ENCODE measurements at regions not wholly inside any gene's neighbourhood (a gene's known extent, or its start where the extent isn't known, plus 50 kb on each side); places are given as distances from the start of the nearest gene placed in this dataset.

DNA sequence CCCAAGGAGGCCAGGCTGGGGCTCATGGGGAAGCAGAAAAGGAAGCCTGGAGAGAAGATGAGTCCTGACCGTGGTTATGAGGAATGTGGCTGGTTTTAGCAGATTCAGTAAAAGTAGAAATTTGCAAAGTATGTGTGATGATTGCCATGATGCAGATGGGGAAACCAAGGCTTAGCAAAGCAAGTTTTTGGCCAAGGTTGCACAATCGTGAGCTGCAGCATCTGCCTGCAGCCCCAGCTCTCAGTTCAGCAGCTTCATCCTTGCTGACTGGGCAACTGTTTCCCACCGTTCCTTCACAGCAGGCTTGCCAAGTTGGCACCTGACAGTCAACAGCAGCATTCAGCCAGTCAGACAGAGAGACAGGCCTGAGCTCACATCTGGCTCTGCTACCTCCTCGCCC is 656.7 kb downstream of the MED13L start:
- Histone ChIP-seq H3K4me3 (ENCODE audit: low read length) (no peak overlapping the region), H3K36me3 (ENCODE audit: insufficient read depth, low read length) (no peaks in the 10 kb centered on the region), H3K27me3 (ENCODE audit: insufficient read depth, low read depth, low read length) (no peaks in the 10 kb centered on the region), H4K20me1 (ENCODE audit: insufficient read depth) (no peaks in the 10 kb centered on the region), H3F3A (ENCODE audit: insufficient read depth, low read length, poor library complexity, severe bottlenecking) (no peaks in the 10 kb centered on the region), H3K27ac (ENCODE audit: low read length) (no peak overlapping the region), H3K9me3 (ENCODE audit: low read length) (no peaks in the 10 kb centered on the region), H2AFZ (ENCODE audit: low read depth, low read length) (no peak overlapping the region), H3K79me2 (replicated peaks; ENCODE audit: insufficient read depth, low read length) (no peaks in the 10 kb centered on the region), H3K9ac (ENCODE audit: low read length) (no peak overlapping the region), H3K4me2 (ENCODE audit: low read length) (no peak overlapping the region), H3K9me2 (ENCODE audit: insufficient read depth, low read length) (no peaks in the 10 kb centered on the region)
- TF ChIP-seq EZH2 (IDR thresholded peaks at IDR 0.05; ENCODE audit: borderline replicate concordance, insufficient read depth, low read length, poor library complexity, severe bottlenecking) (no peak), MXI1 (conservative IDR thresholded peaks at IDR 0.05; ENCODE audit: poor library complexity, severe bottlenecking) (no peak), POLR2AphosphoS5 (IDR thresholded peaks at IDR 0.05) (no peak), RAD21 (conservative IDR thresholded peaks at IDR 0.05) (no peak), SMC3 (conservative IDR thresholded peaks at IDR 0.05; ENCODE audit: poor library complexity) (no peak), EP300 (conservative IDR thresholded peaks at IDR 0.05; ENCODE audit: poor library complexity, severe bottlenecking) (no peak), TAF1 (IDR thresholded peaks at IDR 0.05; ENCODE audit: low read depth) (no peak)
- TF ChIP-seq, protein P1, sequence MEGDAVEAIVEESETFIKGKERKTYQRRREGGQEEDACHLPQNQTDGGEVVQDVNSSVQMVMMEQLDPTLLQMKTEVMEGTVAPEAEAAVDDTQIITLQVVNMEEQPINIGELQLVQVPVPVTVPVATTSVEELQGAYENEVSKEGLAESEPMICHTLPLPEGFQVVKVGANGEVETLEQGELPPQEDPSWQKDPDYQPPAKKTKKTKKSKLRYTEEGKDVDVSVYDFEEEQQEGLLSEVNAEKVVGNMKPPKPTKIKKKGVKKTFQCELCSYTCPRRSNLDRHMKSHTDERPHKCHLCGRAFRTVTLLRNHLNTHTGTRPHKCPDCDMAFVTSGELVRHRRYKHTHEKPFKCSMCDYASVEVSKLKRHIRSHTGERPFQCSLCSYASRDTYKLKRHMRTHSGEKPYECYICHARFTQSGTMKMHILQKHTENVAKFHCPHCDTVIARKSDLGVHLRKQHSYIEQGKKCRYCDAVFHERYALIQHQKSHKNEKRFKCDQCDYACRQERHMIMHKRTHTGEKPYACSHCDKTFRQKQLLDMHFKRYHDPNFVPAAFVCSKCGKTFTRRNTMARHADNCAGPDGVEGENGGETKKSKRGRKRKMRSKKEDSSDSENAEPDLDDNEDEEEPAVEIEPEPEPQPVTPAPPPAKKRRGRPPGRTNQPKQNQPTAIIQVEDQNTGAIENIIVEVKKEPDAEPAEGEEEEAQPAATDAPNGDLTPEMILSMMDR (IDR thresholded peaks at IDR 0.05; ENCODE audit: poor library complexity, severe bottlenecking): no peak
- TF ChIP-seq, protein P2, sequence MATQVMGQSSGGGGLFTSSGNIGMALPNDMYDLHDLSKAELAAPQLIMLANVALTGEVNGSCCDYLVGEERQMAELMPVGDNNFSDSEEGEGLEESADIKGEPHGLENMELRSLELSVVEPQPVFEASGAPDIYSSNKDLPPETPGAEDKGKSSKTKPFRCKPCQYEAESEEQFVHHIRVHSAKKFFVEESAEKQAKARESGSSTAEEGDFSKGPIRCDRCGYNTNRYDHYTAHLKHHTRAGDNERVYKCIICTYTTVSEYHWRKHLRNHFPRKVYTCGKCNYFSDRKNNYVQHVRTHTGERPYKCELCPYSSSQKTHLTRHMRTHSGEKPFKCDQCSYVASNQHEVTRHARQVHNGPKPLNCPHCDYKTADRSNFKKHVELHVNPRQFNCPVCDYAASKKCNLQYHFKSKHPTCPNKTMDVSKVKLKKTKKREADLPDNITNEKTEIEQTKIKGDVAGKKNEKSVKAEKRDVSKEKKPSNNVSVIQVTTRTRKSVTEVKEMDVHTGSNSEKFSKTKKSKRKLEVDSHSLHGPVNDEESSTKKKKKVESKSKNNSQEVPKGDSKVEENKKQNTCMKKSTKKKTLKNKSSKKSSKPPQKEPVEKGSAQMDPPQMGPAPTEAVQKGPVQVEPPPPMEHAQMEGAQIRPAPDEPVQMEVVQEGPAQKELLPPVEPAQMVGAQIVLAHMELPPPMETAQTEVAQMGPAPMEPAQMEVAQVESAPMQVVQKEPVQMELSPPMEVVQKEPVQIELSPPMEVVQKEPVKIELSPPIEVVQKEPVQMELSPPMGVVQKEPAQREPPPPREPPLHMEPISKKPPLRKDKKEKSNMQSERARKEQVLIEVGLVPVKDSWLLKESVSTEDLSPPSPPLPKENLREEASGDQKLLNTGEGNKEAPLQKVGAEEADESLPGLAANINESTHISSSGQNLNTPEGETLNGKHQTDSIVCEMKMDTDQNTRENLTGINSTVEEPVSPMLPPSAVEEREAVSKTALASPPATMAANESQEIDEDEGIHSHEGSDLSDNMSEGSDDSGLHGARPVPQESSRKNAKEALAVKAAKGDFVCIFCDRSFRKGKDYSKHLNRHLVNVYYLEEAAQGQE (IDR thresholded peaks at IDR 0.05; ENCODE audit: borderline replicate concordance): no peak

DNA sequence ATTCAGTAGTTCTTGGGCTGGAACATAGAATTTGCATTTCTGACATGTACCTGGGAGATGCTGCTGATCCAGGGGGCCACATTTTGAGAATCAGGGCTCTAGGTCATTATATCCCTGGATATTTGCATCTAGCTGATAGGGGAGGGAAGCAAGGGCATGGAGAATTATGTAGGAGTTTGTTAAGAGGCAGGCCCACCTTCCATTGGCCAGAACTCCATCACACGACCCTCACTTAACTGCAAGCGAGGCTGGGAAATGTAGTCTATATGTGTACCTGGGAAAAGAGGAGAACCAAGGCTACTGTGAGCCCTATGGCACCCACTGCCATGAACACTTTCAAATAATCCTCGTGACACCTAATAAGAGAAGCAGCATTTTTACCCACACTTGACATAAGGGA is 657.6 kb downstream of the MED13L start:
- Histone ChIP-seq H3K4me2 (ENCODE audit: low read length) (no peak overlapping the region), H3K9me3 (ENCODE audit: low read length) (no peaks in the 10 kb centered on the region), H2AFZ (ENCODE audit: low read depth, low read length) (no peak overlapping the region), H3K27me3 (ENCODE audit: insufficient read depth, low read depth, low read length) (no peaks in the 10 kb centered on the region), H3K9ac (ENCODE audit: low read length) (no peak overlapping the region), H3K79me2 (replicated peaks; ENCODE audit: insufficient read depth, low read length) (no peaks in the 10 kb centered on the region), H3K36me3 (ENCODE audit: insufficient read depth, low read length) (no peaks in the 10 kb centered on the region), H3K27ac (ENCODE audit: low read length) (no peak overlapping the region), H3F3A (ENCODE audit: insufficient read depth, low read length, poor library complexity, severe bottlenecking) (no peaks in the 10 kb centered on the region), H4K20me1 (ENCODE audit: insufficient read depth) (no peaks in the 10 kb centered on the region), H3K9me2 (ENCODE audit: insufficient read depth, low read length) (no peaks in the 10 kb centered on the region), H3K4me3 (ENCODE audit: low read length) (no peak overlapping the region)
- TF ChIP-seq TAF1 (IDR thresholded peaks at IDR 0.05; ENCODE audit: low read depth): no peak
- no peak for TF ChIP-seq EZH2 (IDR thresholded peaks at IDR 0.05; ENCODE audit: borderline replicate concordance, insufficient read depth, low read length, poor library complexity, severe bottlenecking)
- no peak for TF ChIP-seq EP300 (conservative IDR thresholded peaks at IDR 0.05; ENCODE audit: poor library complexity, severe bottlenecking)
- no peak for TF ChIP-seq RAD21 (conservative IDR thresholded peaks at IDR 0.05)
- no peak for TF ChIP-seq MXI1 (conservative IDR thresholded peaks at IDR 0.05; ENCODE audit: poor library complexity, severe bottlenecking)
- TF ChIP-seq SMC3 (conservative IDR thresholded peaks at IDR 0.05; ENCODE audit: poor library complexity): no peak
- no peak for TF ChIP-seq POLR2AphosphoS5 (IDR thresholded peaks at IDR 0.05)
- TF ChIP-seq, protein P2 (IDR thresholded peaks at IDR 0.05; ENCODE audit: borderline replicate concordance): no peak
- TF ChIP-seq, protein P1 (IDR thresholded peaks at IDR 0.05; ENCODE audit: poor library complexity, severe bottlenecking): no peak
